H1 (cell line): ENCODE measurements at regions not wholly inside any gene's neighbourhood (a gene's known extent, or its start where the extent isn't known, plus 50 kb on each side); places are given as distances from the start of the nearest gene placed in this dataset.

ENCODE experiments used
- CTCF ChIA-PET: fragments of 300-600 bp; sonication (Branson Sonifier 250); formaldehyde crosslinking; loops from one replicate; lab custom pipeline; 2021; ENCODE audit not compliant: partially characterized antibody; lab: Charles Lee
- POLR2A ChIA-PET: fragments of 300-600 bp; sonication (Branson Sonifier 250); formaldehyde crosslinking; loops from one replicate; lab custom pipeline; 2021; ENCODE audit warnings: inconsistent platforms; ENCODE audit not compliant: partially characterized antibody; lab: Charles Lee
- DNase-seq, 2 experiments: peaks; one replicate each; pipeline versions ENCODE4 v3.0.0 to v3.0.0-alpha.2; 2010 to 2022; ENCODE audit warnings: low spot score in 2 of 2, low read depth in 1 of 2, mixed read lengths in 1 of 2
- FAIRE-seq: peaks from 2 replicates; lab custom pipeline; 2011; peaks lifted over from hg19 to GRCh38; lab: Jason Lieb, UNC
- H2AFZ ChIP-seq: 2 replicates; pipeline ENCODE4 v1.8.1; 2012; ENCODE audit warnings: low read length, inconsistent platforms
- H2AK5ac ChIP-seq: 2 replicates; pipeline ENCODE4 v1.6.1; 2013; ENCODE audit warnings: low read depth, low read length
- H2BK120ac ChIP-seq: replicated peaks from 2 replicates; pipeline ENCODE3; 2013; ENCODE audit warnings: low read depth, low read length, inconsistent platforms
- H2BK12ac ChIP-seq: 2 replicates; pipeline ENCODE4 v1.6.1; 2013; ENCODE audit warnings: low read depth, low read length
- H2BK15ac ChIP-seq: 2 replicates; pipeline ENCODE4 v1.6.1; 2013; ENCODE audit warnings: low read length
- H2BK20ac ChIP-seq: 2 replicates; pipeline ENCODE4 v1.6.1; 2013; ENCODE audit warnings: low read length
- H2BK5ac ChIP-seq: 2 replicates; pipeline ENCODE4 v1.6.1; 2013; ENCODE audit warnings: low read depth, low read length
- H3K14ac ChIP-seq: 2 replicates; pipeline ENCODE4 v1.6.1; 2013; ENCODE audit warnings: inconsistent platforms; ENCODE audit not compliant: insufficient read length
- H3K18ac ChIP-seq: 2 replicates; pipeline ENCODE4 v1.6.1; 2013; ENCODE audit warnings: low read length; ENCODE audit errors: extremely low read depth
- H3K23ac ChIP-seq: 2 replicates; pipeline ENCODE4 v1.6.1; 2013; ENCODE audit warnings: inconsistent platforms; ENCODE audit not compliant: insufficient read length
- H3K23me2 ChIP-seq: 2 replicates; pipeline ENCODE4 v1.6.1; 2013; ENCODE audit warnings: low read depth, low read length
- H3K27ac ChIP-seq: 2 replicates; pipeline ENCODE4 v1.6.1; 2011; ENCODE audit warnings: low read depth, low read length, inconsistent platforms
- H3K27me3 ChIP-seq, 4 experiments: replicated peaks in 1 of 4; 1 replicate in 1 of 4; 2 replicates in 3 of 4; pipeline versions ENCODE4 v1.6.1 to v1.8.1; 2011 to 2013; ENCODE audit warnings: low read length in 3 of 4, mild to moderate bottlenecking in 3 of 4, inconsistent platforms in 2 of 4, mixed read lengths in 2 of 4, moderate library complexity in 1 of 4; ENCODE audit not compliant: control insufficient read depth in 3 of 4, insufficient read depth in 3 of 4; ENCODE audit errors: extremely low read depth in 1 of 4
- H3K36me3 ChIP-seq, 4 experiments: 2 replicates each; pipeline versions ENCODE4 v1.6.1 to v1.8.1; 2011 to 2013; ENCODE audit warnings: mild to moderate bottlenecking in 4 of 4, low read length in 3 of 4, moderate library complexity in 2 of 4, control low read depth in 1 of 4, inconsistent platforms in 1 of 4; ENCODE audit not compliant: insufficient read depth in 4 of 4, control insufficient read depth in 2 of 4
- H3K4ac ChIP-seq: replicated peaks from 2 replicates; pipeline ENCODE3; 2013; ENCODE audit warnings: low read length, low read depth, mixed read lengths, inconsistent platforms; ENCODE audit not compliant: insufficient read length
- H3K4me1 ChIP-seq, 4 experiments: replicated peaks in 1 of 4; 1 replicate in 1 of 4; 2 replicates in 3 of 4; pipeline versions ENCODE4 v1.6.1 to v1.8.1; 2011 to 2013; ENCODE audit warnings: low read length in 3 of 4, inconsistent platforms in 2 of 4, mixed read lengths in 1 of 4; ENCODE audit not compliant: insufficient read depth in 4 of 4, control insufficient read depth in 3 of 4
- H3K4me2 ChIP-seq, 2 experiments: 2 replicates each; pipeline versions ENCODE4 v1.6.1 to v1.8.1; 2011 to 2013; ENCODE audit warnings: low read depth in 2 of 2, low read length in 2 of 2, control low read depth in 1 of 2, inconsistent platforms in 1 of 2, mild to moderate bottlenecking in 1 of 2; ENCODE audit not compliant: insufficient read depth in 1 of 2
- H3K4me3 ChIP-seq, 4 experiments: fragments of 200-600, 300-600 bp in 1 of 4; sonication (generic), shearing (Covaris generic), sonication (Bioruptor Twin) in 1 of 4; 2 replicates each; pipeline versions ENCODE4 v1.5.1 to v1.8.1; 2011 to 2016; ENCODE audit warnings: low read length in 4 of 4, low read depth in 3 of 4, control low read depth in 2 of 4, inconsistent platforms in 2 of 4, mild to moderate bottlenecking in 2 of 4, mixed read lengths in 1 of 4, moderate library complexity in 1 of 4; ENCODE audit not compliant: insufficient read depth in 2 of 4; ENCODE audit errors: extremely low read depth in 1 of 4
- H3K56ac ChIP-seq: replicated peaks from 2 replicates; pipeline ENCODE3; 2013; ENCODE audit warnings: low read depth, mild to moderate bottlenecking, mixed read lengths, low read length, inconsistent platforms; ENCODE audit not compliant: insufficient read length
- H3K79me1 ChIP-seq: 2 replicates; pipeline ENCODE4 v1.6.1; 2013; ENCODE audit warnings: low read depth, low read length, control low read depth
- H3K79me2 ChIP-seq, 2 experiments: 2 replicates each; pipeline versions ENCODE4 v1.6.1 to v1.8.1; 2012 to 2013; ENCODE audit warnings: low read length in 2 of 2, mild to moderate bottlenecking in 2 of 2, inconsistent platforms in 1 of 2; ENCODE audit not compliant: insufficient read depth in 2 of 2, control insufficient read depth in 1 of 2
- H3K9ac ChIP-seq, 4 experiments: replicated peaks in 1 of 4; 1 replicate in 1 of 4; 2 replicates in 3 of 4; pipeline versions ENCODE4 v1.6.1 to v1.8.1; 2011 to 2013; ENCODE audit warnings: low read depth in 3 of 4, low read length in 3 of 4, control low read depth in 2 of 4, mild to moderate bottlenecking in 2 of 4, moderate library complexity in 2 of 4, inconsistent platforms in 1 of 4; ENCODE audit errors: extremely low read depth in 1 of 4
- H3K9me3 ChIP-seq, 2 experiments: 2 replicates each; pipeline versions ENCODE4 v1.6.1 to v1.8.1; 2012 to 2013; ENCODE audit warnings: mild to moderate bottlenecking in 2 of 2, moderate library complexity in 2 of 2, control low read depth in 1 of 2, inconsistent platforms in 1 of 2, low read depth in 1 of 2, low read length in 1 of 2, mixed read lengths in 1 of 2; ENCODE audit not compliant: insufficient read depth in 2 of 2
- H4K20me1 ChIP-seq, 2 experiments: replicated peaks in 1 of 2; 2 replicates each; pipeline versions ENCODE3 to v1.8.1; 2011 to 2013; ENCODE audit warnings: inconsistent platforms in 2 of 2, low read length in 2 of 2, mild to moderate bottlenecking in 1 of 2; ENCODE audit not compliant: insufficient read depth in 2 of 2, control insufficient read depth in 1 of 2
- H4K5ac ChIP-seq: 2 replicates; pipeline ENCODE4 v1.6.1; 2013; ENCODE audit warnings: low read length, low read depth, mixed read lengths, inconsistent platforms; ENCODE audit not compliant: insufficient read length
- H4K8ac ChIP-seq: 2 replicates; pipeline ENCODE4 v1.8.0; 2013; ENCODE audit warnings: mild to moderate bottlenecking, moderate library complexity, low read length, inconsistent platforms; ENCODE audit not compliant: insufficient read depth; ENCODE audit errors: extremely low read depth
- H4K91ac ChIP-seq: replicated peaks from 2 replicates; pipeline ENCODE3; 2013; ENCODE audit warnings: low read length, mixed read lengths, inconsistent platforms; ENCODE audit not compliant: insufficient read length
- BACH1 ChIP-seq: IDR thresholded peaks from 2 replicates; pipeline ENCODE4 v1.6.1; 2012; ENCODE audit warnings: low read length, improper control_type of control experiment
- WGBS, 2 experiments: shearing (Covaris generic) in 1 of 2; methylation state at CpG; one replicate each; pipeline versions ENCODE4 v1.1.6 to v1.1.7; 2013 to 2015; ENCODE audit warnings: low lambda C conversion rate in 2 of 2, mixed read lengths in 2 of 2, inconsistent platforms in 1 of 2, low coverage in 1 of 2, missing lambda C conversion rate in 1 of 2; ENCODE audit not compliant: insufficient replicate concordance in 2 of 2, insufficient coverage in 1 of 2, insufficient read length in 1 of 2; ENCODE audit errors: extremely low coverage in 1 of 2, missing lambda C conversion rate in 1 of 2; 5-methylcytosine and 5-hydroxymethylcytosine counted together

- no peak overlapping the region for H3K56ac ChIP-seq
- H4K20me1 ChIP-seq = no peaks in the 10 kb centered on the region
- no peaks in the 10 kb centered on the region for H3K36me3 ChIP-seq
- H3K4me1 ChIP-seq = no peaks in the 10 kb centered on the region
- H4K91ac ChIP-seq = no peak overlapping the region
- H3K4ac ChIP-seq = no peak overlapping the region
- no peak overlapping the region for H3K14ac ChIP-seq
- CTCF ChIA-PET = interaction anchor here (1.8 kb wide), 1 partner anchor 319 kb away, joined by 5 read pairs; no protein-coding TSS in a partner anchor
- no peak overlapping the region for H4K8ac ChIP-seq
- FAIRE-seq = no peak
- H3K9ac ChIP-seq = no peak overlapping the region
- H3K4me3 ChIP-seq = no peak overlapping the region
- H2BK5ac ChIP-seq = no peak overlapping the region
- H2BK15ac ChIP-seq = no peak overlapping the region
- H2AFZ ChIP-seq = no peak overlapping the region
- H3K4me2 ChIP-seq = no peak overlapping the region
- H3K27ac ChIP-seq = no peak overlapping the region
- no peak overlapping the region for H3K23ac ChIP-seq
- no peak overlapping the region for H3K18ac ChIP-seq
- WGBS, 2 experiments = 80% methylated on average over 2 of the region's 2 CpGs; no CpG with 5 or more reads in 1 of the 2 experiments
- H3K9me3 ChIP-seq = no peaks in the 10 kb centered on the region
- no peak overlapping the region for H4K5ac ChIP-seq
- H2BK20ac ChIP-seq = no peak overlapping the region
- no peak overlapping the region for H2BK120ac ChIP-seq
- no peaks in the 10 kb centered on the region for H3K79me2 ChIP-seq
- POLR2A ChIA-PET = no interaction called here
- no peaks in the 10 kb centered on the region for H3K23me2 ChIP-seq
- no peaks in the 10 kb centered on the region for H3K27me3 ChIP-seq
- no peak overlapping the region for H2AK5ac ChIP-seq
- no peak for DNase-seq
- H2BK12ac ChIP-seq = no peak overlapping the region
- no peaks in the 10 kb centered on the region for H3K79me1 ChIP-seq
- peak; percentile 92 for TF ChIP-seq BACH1
Observed at GRCh38 chr17:12348476-12348875, 317.2 kb upstream of the MYOCD start.
